Gastroesophageal sphincter (tissue), 3 donors: ENCODE measurements at regions not wholly inside any gene's neighbourhood (a gene's known extent, or its start where the extent isn't known, plus 50 kb on each side); places are given as distances from the start of the nearest gene placed in this dataset.

Source experiments
- EP300 ChIP-seq: sonication (generic); formaldehyde crosslinking; IDR thresholded peaks from one replicate; pipeline ENCODE4 v1.6.1; 2017; ENCODE audit warnings: antibody characterized with exemption, mild to moderate bottlenecking
- POLR2A ChIP-seq, 2 donors: fragments of 450-650 bp; IDR thresholded peaks; one replicate each; pipeline ENCODE4 v1.6.1; 2017; ENCODE audit warnings: antibody characterized with exemption in 2 of 2, mild to moderate bottlenecking in 2 of 2, moderate library complexity in 1 of 2
- POLR2AphosphoS5 ChIP-seq: sonication (generic); formaldehyde crosslinking; IDR thresholded peaks from one replicate; pipeline ENCODE4 v1.6.1; 2017; ENCODE audit warnings: antibody characterized with exemption
- TF ChIP-seq, protein P1 (sequence below), 4 experiments: fragments of 200-600 bp in 2 of 4; fragments of 450-650 bp in 2 of 4; sonication (generic) in 1 of 4; IDR thresholded peaks; one replicate each; pipeline ENCODE4 v1.5.1; 2017 to 2019; ENCODE audit warnings: antibody characterized with exemption in 4 of 4, mild to moderate bottlenecking in 2 of 4, moderate library complexity in 2 of 4

DNA sequence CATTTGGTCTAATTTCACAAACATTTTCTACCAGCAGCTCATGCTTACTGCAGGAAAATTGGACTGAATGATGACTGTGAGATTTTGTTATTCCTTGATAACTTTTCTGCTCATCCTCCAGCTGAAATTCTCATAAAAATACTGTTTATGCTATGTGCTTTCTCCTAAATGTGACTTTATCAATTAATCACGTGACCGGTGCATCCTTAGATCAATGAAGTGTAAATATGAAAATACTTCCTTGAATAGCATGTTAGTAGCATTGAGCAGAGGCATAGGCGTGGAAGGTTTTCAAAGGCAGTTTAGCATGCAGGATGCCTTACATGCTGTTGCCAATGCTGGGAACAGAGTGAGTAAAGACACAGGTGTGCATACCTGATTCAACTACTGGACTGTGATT is 1002.5 kb downstream of the CBLN2 start:
- TF ChIP-seq, protein P1, sequence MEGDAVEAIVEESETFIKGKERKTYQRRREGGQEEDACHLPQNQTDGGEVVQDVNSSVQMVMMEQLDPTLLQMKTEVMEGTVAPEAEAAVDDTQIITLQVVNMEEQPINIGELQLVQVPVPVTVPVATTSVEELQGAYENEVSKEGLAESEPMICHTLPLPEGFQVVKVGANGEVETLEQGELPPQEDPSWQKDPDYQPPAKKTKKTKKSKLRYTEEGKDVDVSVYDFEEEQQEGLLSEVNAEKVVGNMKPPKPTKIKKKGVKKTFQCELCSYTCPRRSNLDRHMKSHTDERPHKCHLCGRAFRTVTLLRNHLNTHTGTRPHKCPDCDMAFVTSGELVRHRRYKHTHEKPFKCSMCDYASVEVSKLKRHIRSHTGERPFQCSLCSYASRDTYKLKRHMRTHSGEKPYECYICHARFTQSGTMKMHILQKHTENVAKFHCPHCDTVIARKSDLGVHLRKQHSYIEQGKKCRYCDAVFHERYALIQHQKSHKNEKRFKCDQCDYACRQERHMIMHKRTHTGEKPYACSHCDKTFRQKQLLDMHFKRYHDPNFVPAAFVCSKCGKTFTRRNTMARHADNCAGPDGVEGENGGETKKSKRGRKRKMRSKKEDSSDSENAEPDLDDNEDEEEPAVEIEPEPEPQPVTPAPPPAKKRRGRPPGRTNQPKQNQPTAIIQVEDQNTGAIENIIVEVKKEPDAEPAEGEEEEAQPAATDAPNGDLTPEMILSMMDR (IDR thresholded peaks at IDR 0.05): no peak
- TF ChIP-seq POLR2A (IDR thresholded peaks at IDR 0.05) (no peak), POLR2AphosphoS5 (no peak), EP300 (no peak)
